HS-27A (cell line): ENCODE measurements at regions not wholly inside any gene's neighbourhood (a gene's known extent, or its start where the extent isn't known, plus 50 kb on each side); places are given as distances from the start of the nearest gene placed in this dataset.
"Not testable (repeated sequence)": the region's sequence is repeated elsewhere in the genome, so short reads cannot be mapped to it uniquely, and the experiment has no call there.

Source experiments
- DNase-seq: peaks from one replicate; pipeline ENCODE4 v3.0.0-alpha.2; 2012; ENCODE audit warnings: low read depth, missing footprints

- DNase-seq: no peak
Observed at GRCh38 chr3:191646242-191646641, 185.3 kb downstream of the PYDC2 start.

GRCh38 chr3:191648787-191649186 lies 187.8 kb downstream of the PYDC2 start:
- no peak for DNase-seq

GRCh38 chr3:191649626-191650025 lies 188.7 kb downstream of the PYDC2 start:
- DNase-seq: no peak

- not testable (repeated sequence) for DNase-seq
Observed at GRCh38 chr3:191658781-191659419, 197.9 kb downstream of the PYDC2 start.

- DNase-seq: not testable (repeated sequence)
Observed at GRCh38 chr3:191662150-191662549, 201.2 kb downstream of the PYDC2 start.

GRCh38 chr3:191680989-191681597 lies 220.1 kb downstream of the PYDC2 start:
- no peak for DNase-seq

GRCh38 chr3:191682961-191683360 lies 222.0 kb downstream of the PYDC2 start:
- DNase-seq: no peak

GRCh38 chr3:191686626-191687025 lies 225.7 kb downstream of the PYDC2 start:
- no peak for DNase-seq

- DNase-seq: no peak
Observed at GRCh38 chr3:191688756-191689433, 227.9 kb downstream of the PYDC2 start.

GRCh38 chr3:191691184-191691583 lies 230.2 kb downstream of the PYDC2 start:
- DNase-seq: not testable (repeated sequence)

GRCh38 chr3:191695131-191695814 lies 234.3 kb downstream of the PYDC2 start:
- DNase-seq: no peak

- no peak for DNase-seq
Observed at GRCh38 chr3:191695815-191696153, 234.8 kb downstream of the PYDC2 start.

GRCh38 chr3:191696348-191696747 lies 235.4 kb downstream of the PYDC2 start:
- DNase-seq: no peak

GRCh38 chr3:191699546-191699945 lies 238.6 kb downstream of the PYDC2 start:
- DNase-seq: no peak

- DNase-seq: no peak
Observed at GRCh38 chr3:191702121-191702520, 241.2 kb downstream of the PYDC2 start.

GRCh38 chr3:191707817-191708216 lies 246.9 kb downstream of the PYDC2 start:
- DNase-seq: no peak

- DNase-seq: no peak
Observed at GRCh38 chr3:191715585-191715984, 254.6 kb downstream of the PYDC2 start.

GRCh38 chr3:191721390-191721861 lies 260.5 kb downstream of the PYDC2 start:
- DNase-seq: no peak

- no peak for DNase-seq
Observed at GRCh38 chr3:191721990-191722389, 261.0 kb downstream of the PYDC2 start.

- no peak for DNase-seq
Observed at GRCh38 chr3:191727338-191727737, 266.4 kb downstream of the PYDC2 start.

- no peak for DNase-seq
Observed at GRCh38 chr3:191728186-191728585, 267.2 kb downstream of the PYDC2 start.

- DNase-seq: no peak
Observed at GRCh38 chr3:191737742-191738141, 276.8 kb downstream of the PYDC2 start.

GRCh38 chr3:191740712-191741111 lies 279.7 kb downstream of the PYDC2 start:
- no peak for DNase-seq
